Lower leg skin (tissue), 3 donors: ENCODE measurements at regions not wholly inside any gene's neighbourhood (a gene's known extent, or its start where the extent isn't known, plus 50 kb on each side); places are given as distances from the start of the nearest gene placed in this dataset.

ENCODE experiments used
- CTCF ChIP-seq, 3 donors: fragments of 450-650 bp; IDR thresholded peaks; one replicate each; pipeline ENCODE4 v1.5.1; 2016; ENCODE audit warnings: antibody characterized with exemption in 3 of 3, mild to moderate bottlenecking in 3 of 3, moderate library complexity in 2 of 3
- POLR2A ChIP-seq, 2 donors: fragments of 450-650 bp; IDR thresholded peaks; one replicate each; pipeline ENCODE4 v1.6.1; 2016 to 2017; ENCODE audit warnings: antibody characterized with exemption in 2 of 2, mild to moderate bottlenecking in 1 of 2, moderate library complexity in 1 of 2

- no peak for TF ChIP-seq CTCF (IDR thresholded peaks at IDR 0.05)
- no peak for TF ChIP-seq POLR2A (IDR thresholded peaks at IDR 0.05)
Observed at GRCh38 chrX:9378980-9379696, 85.7 kb upstream of the TBL1X start.
